ENCODE measurements at regions not wholly inside any gene's neighbourhood (a gene's known extent, or its start where the extent isn't known, plus 50 kb on each side); places are given as distances from the start of the nearest gene placed in this dataset.

- no peak for DNase-seq
Observed at GRCh38 chr10:78782441-78782840, 286.3 kb upstream of the ZMIZ1 start.

DNA sequence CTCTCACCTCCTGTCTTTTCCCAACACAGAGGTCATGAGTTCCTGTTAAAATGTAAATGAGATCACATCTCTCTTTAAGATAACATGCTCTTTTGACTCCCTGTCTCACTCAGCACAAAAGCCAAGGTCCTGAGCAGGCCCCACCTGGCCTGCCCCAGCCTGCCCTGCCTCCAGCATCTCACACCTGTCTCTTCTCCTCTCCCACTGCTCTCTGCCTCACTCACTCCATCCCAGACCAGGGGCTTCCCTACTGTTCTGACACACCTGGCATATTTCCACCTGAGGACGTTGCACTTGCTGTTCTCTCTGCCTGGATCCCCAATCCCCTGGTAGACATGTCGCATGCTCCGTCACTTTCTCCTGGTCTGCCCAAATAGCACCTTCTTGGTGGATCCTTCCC lies 285.0 kb upstream of the ZMIZ1 start:
- no peak for DNase-seq

DNA sequence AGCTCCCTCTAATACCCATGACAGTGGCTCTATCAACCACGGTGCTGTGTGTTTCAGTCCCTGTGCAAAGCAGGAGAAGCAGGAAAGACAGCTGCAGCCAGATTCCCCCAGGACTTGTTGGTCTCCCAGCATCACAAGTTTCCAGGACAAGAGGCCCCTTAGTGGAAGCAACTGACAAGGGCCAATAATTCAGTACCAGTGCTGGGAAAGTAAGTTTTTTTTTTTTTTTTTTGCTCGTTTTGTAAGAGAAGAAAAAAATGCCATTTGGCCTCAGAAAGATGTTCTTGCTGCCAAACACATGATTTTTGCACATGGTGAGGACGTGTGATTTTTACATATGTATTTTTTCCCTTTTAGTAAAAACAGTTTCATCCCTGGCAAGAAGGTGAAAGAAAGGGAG lies 284.2 kb upstream of the ZMIZ1 start:
- DNase-seq, result no peak

DNA sequence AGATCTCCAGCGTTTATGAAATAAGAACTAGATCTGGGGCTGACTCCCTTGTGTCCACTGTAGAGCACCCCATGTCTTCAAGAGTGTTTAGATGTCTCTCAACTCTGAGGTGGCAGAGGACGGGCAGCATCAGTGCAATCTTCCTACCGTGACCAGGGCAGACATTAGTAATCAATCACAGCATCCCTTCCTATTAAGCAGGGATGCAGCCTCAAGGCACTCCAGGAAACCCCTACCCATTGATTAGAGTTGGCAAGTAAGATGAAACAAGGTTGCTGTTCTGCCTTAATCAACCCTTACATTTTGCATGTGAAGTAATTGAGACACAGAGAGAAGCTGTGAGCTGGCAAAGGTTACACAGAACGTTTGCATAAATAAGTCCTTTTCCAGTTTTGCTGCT lies 283.7 kb upstream of the ZMIZ1 start:
- no peak for DNase-seq

- no peak for DNase-seq
Observed at GRCh38 chr10:78785991-78786390, 282.8 kb upstream of the ZMIZ1 start.

DNA sequence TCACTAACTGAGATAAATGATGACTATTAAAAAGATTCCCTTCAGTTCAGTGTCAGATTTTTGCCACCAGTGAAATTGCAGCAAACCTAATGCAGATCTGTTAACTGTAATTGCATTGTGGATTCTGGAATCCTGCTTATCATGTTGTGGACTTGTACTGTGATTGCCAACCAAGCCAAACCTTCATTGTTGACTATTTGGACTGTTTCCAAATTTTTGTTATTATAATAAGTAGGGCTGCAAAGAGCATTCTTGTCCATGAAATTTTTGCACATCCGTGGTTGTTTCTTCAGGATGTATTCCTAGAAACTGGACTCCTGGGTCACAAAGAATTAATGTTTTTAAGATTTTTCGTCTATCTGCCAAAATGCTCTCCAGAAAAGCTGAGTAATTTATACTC lies 281.6 kb upstream of the ZMIZ1 start:
- DNase-seq, result no peak

DNA sequence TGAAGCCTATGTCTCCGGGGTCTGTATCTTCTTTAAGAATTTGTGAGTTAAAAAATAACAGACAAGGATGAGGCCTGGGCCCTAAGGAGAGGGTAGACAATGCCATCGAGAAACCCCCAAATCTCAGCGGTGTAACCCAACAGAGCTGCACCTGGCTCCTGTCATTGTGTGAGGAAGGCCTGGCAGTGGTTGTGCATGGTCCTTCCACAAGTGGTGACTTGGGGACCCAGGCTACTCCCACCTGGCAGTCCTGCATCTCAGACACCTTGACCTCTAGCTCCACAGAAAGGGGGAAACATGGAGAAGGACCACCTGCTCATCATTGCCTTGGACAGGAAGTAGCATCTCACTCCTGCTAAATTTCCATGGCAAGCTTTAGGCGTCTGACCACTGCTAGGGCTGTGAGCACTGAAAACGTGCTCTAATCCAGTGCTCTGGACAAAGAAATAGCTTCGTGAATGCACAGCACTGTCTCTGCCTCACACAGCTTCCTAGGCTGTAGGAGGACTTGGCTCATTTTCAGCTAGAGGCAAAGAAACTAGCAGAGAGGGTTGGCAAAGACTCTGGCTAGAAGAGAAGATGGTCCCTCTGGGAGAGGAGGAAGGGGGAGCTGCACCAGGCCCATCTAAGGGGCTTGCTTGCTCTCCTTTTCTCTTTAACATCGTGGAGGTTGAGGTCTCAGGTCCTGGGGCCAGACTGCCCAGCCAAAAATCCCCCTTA lies 273.9 kb upstream of the ZMIZ1 start:
- DNase-seq, result no peak

- DNase-seq, result no peak
Observed at GRCh38 chr10:78798976-78799730, 269.6 kb upstream of the ZMIZ1 start.

DNA sequence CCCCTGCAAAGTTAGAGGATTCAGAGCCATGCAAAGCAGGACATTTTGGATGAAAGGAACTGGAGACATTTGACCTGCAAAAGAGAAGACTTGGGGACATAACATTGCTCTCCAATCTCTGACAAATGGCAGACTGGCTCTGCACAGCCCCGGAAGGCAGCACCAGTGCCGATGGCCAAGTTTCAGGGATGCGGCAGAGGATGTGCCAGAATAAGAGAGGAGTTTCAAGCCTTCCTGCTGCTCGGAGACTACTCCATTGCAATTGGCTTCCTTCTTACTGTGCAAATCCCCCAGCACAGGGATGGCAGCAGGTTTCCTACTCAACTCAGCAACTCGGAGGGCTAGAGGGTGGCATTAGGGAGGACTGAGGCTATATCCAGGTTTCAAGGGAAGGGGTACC lies 268.8 kb upstream of the ZMIZ1 start:
- DNase-seq, result no peak

GRCh38 chr10:78800535-78801320 lies 268.0 kb upstream of the ZMIZ1 start:
- no peak for DNase-seq

- no peak for DNase-seq
Observed at GRCh38 chr10:78802431-78802830, 266.3 kb upstream of the ZMIZ1 start.

DNA sequence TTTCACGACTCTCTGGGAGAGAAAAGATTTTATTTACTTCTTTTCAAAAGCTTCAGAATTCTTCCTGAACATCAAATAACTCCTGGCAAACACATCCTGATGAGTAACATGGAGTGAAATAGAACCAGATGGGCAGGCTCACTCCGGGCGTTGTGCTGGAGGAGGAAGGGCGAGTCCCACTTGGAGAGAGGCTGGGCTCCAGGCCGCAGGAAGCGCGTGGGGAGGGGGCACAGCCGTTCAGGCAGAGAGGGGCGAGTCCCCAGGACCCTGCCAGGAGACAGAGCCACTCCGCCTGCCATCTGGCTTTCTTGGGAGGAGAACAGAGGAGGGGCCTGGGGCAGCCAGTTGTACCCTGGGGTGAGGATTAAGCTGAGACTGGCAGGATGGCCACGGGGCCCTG lies 265.9 kb upstream of the ZMIZ1 start:
- peak; percentile 88 for DNase-seq

DNA sequence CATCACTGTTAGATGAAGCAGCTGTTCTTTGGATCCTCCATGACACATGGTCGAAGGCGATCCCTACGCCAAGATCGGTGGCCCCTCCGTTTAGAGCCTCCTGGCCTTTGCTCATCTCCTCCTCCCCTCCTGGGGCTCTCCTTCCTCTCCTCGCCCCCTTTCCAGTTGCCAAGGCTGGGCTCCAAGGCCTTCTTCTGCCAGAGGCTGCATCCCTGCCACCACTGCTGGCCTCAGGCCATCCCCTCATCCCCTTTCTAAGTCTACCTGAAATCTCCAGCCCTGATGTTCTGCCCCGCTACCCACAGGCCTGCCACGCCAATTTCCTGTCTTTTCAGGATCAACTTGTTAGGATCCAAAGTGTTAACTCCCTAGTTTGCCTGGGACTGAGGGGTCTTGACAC lies 265.1 kb upstream of the ZMIZ1 start:
- no peak for DNase-seq

- DNase-seq, result peak; percentile 48
Observed at GRCh38 chr10:78804411-78805032, 264.2 kb upstream of the ZMIZ1 start.

DNA sequence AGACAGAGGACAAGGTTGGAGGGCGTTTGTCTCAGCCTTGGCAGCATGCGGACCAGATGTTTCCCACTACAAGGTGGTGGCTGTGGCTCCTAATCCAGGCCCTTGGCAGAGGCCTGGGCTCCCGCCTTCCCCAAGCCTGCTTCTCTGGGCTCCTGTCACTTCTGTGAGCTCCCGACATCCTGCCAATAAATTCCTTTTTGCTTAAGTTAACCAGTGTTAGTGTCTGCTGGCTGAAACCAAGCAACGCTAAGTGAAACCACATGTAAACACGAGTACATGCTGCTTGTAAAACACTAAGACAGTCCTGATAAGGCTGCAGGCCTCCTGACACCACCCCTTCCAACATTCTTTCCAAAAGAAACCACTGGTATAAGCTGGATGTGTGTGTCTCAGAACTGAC lies 263.6 kb upstream of the ZMIZ1 start:
- DNase-seq, result peak; percentile 89

GRCh38 chr10:78806681-78807221 lies 262.0 kb upstream of the ZMIZ1 start:
- DNase-seq, result no peak

DNA sequence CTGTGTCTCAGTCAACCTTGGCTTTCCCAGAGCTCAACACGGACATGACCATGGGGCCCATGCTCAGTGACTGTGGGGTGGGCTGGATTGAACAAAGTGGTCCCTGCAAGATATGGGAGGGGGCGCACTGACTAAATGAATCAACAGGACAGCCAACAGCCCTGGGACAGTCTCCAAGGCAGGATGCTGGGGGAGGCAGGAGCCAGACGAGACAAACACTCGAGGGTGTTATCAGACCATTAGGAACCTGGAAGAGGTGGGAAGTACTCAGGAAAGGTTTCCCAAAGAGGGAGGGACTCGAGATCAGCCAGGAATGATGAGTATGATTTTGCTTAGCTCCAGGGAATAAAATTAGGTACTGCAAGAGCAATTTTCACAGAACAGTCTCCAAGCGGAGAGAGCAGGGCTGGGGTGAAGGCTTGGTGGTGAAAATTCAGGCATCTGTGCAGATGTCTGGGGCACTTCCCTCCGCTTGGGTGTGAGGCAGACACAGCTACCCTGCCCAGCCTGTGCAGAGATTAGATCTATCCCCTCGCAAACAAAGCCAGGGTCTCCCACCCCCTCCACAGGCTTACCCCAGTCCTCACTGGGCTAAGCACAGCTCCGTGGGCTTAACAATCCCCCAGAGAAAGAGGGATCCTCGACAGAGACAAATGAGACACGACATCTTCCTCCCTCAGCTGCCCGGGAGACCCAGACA lies 261.1 kb upstream of the ZMIZ1 start:
- DNase-seq, result no peak

- no peak for DNase-seq
Observed at GRCh38 chr10:78808286-78808685, 260.5 kb upstream of the ZMIZ1 start.

DNA sequence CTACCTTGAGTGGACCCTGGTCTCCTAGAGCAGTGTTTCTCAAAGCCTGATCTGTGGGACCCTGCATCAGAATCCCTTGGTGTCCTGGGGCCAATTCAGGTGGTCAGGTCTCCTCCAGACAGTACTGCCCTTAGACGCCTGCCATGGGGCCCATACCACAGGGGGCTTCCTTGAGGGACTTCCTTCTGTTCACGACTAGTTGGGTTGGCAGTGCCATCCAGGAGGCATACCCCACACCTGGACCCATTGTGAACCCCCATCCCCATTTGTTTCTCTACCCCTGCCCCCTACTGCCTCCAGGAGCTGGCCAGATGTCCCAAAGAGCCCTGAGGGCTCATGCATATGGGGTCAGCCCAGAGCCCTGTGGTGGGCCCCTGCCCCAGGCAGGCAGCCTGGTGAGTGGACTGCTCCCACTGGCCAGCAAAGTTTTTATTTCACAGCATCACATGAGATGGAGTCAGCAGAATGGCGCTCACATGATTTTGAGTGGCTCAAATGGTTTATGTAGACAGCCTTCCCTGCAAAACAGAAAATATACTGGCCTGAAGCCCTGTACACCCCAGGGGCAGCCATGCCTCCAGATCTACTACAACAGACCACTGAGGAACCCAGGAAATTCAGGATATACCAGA lies 259.9 kb upstream of the ZMIZ1 start:
- no peak for DNase-seq

GRCh38 chr10:78811174-78811573 lies 257.6 kb upstream of the ZMIZ1 start:
- DNase-seq, result no peak

- no peak for DNase-seq
Observed at GRCh38 chr10:78812571-78813318, 256.0 kb upstream of the ZMIZ1 start.

All from left hindlimb (tissue), 1 donor.